Stimulated activated CD8-positive, alpha-beta memory T cell treated with anti-CD3 and anti-CD28 coated beads, Interleukin-7, amount 100 ng/mL, for 1 hour (primary cell): ENCODE measurements at regions not wholly inside any gene's neighbourhood (a gene's known extent, or its start where the extent isn't known, plus 50 kb on each side); places are given as distances from the start of the nearest gene placed in this dataset.
"Not testable (repeated sequence)": the region's sequence is repeated elsewhere in the genome, so short reads cannot be mapped to it uniquely, and the experiment has no call there.

Source experiments
- DNase-seq, 2 donors: peaks; one replicate each; pipeline ENCODE4 v3.0.0-alpha.2; 2020; ENCODE audit warnings: low read depth in 2 of 2

GRCh38 chr1:38670544-38671122 is 188.9 kb downstream of the RRAGC start:
- no peak for DNase-seq

- no peak for DNase-seq
These were observed 191.9 kb downstream of the RRAGC start for GRCh38 chr1:38667626-38668025.

DNA sequence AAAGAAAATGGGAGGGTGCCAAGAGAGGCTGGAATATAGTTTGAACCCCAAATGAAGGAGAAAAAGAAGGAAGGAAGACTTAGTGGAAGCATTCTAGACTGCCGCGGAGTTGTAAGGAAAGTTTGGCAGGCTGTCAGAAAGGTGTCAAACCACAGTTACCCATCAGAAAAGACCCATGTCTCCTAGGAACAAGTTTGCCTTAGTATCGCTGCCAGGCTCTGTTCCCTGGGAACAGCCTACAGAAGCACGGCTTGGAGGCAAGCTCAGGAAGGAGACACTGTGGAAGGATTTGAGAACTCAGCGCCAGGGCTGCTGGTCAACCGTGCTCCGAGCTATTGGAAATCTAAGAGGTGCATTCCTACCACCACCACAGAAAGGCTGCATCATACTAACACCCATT is 197.4 kb downstream of the RRAGC start:
- no peak for DNase-seq

GRCh38 chr1:38658883-38659282 is 200.7 kb downstream of the RRAGC start:
- no peak for DNase-seq

- no peak for DNase-seq
These were observed 201.7 kb downstream of the RRAGC start for GRCh38 chr1:38657873-38658272.

GRCh38 chr1:38657207-38657840 is 202.2 kb downstream of the RRAGC start:
- DNase-seq, result no peak

DNA sequence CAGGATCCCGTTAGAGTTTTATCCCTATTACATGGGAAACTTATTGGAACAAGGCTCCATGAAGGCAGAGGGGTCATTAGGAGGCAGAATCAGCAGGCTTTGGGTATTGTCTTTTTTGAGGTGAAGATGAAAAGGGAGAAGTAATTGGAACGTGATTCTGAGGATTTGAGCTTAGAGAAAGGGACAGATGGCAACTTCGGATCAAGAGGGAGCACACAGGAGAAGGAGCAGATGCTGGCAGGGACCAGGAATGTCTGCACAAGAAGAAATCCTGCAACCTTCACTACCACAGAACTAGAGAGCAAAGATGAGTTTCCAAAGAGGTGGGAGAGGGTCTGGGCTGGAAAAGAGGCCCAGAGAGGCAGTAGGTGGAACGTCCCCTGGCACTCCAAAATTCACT is 202.8 kb downstream of the RRAGC start:
- DNase-seq, result no peak

GRCh38 chr1:38652217-38652616 is 207.4 kb downstream of the RRAGC start:
- no peak for DNase-seq

DNA sequence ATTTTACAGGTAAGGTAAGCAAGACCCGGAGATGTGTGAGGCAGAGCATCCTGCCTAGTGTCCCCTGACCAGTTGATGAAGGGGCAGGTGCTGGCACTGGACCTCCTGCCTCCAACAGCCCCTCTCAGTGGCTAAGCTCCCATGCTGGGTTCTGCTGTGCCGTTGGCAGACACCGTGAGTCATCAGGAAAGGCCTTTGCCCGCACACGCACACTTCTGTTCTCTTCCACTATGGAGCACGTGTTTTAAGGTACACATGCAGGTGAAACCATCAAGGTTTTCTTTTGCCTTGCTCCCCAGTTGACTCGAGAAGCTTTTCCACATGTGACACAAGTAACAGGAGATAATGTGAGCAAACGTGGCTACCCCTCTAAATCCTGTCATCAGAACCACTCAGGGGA is 207.9 kb downstream of the RRAGC start:
- DNase-seq, result no peak

- no peak for DNase-seq
These were observed 211.2 kb downstream of the RRAGC start for GRCh38 chr1:38648417-38648816.

DNA sequence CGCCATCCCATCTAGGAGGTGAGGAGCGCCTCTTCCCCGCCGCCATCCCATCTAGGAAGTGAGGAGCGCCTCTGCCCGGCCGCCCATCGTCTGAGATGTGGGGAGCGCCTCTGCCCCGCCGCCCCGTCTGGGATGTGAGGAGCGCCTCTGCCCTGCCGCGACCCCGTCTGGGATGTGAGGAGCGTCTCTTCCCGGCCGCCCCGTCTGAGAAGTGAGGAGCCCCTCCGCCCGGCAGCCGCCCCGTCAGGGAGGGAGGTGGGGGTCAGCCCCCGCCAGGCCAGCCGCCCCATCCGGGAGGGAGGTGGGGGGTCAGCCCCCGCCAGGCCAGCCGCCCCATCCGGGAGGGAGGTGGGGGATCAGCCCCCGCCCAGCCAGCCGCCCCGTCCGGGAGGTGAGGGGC is 212.2 kb downstream of the RRAGC start:
- not testable (repeated sequence) for DNase-seq

DNA sequence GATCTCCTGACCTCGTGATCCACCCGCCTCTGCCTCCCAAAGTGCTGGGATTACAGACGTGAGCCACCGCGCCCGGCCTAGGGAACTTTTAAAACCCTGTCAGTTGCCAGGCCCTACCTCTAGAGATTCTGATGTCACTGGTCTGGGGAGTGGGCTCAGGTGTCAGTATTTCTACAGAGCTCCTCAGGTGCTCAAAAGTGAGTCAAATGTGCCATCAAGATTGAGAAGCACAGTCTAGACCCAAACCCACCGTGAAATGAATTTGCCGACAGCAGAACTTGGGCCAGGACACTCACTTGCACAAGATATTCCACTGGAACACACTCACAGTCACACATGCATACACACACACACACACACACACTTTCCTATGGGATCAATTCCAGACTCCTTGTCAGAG is 215.5 kb downstream of the RRAGC start:
- no peak for DNase-seq

GRCh38 chr1:38641661-38642060 is 217.9 kb downstream of the RRAGC start:
- DNase-seq, result no peak

DNA sequence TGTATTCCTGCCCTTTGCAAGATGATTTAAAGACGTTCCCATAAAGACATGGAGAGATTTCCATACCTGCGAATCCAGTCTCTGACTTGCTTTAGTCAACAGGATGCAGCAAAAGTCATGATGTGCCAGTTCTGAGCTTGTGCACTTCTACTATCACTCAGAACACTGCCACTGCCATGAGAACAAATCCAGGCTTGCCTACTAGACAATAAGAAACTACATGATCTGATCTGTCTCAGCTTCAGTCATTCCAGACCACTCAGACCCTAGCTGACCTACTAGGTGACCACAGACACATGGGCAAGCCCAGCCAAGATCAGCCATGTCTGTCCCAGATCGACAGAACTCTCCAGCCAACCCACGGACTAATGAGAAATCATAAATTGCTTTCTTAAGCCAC is 219.2 kb downstream of the RRAGC start:
- no peak for DNase-seq

DNA sequence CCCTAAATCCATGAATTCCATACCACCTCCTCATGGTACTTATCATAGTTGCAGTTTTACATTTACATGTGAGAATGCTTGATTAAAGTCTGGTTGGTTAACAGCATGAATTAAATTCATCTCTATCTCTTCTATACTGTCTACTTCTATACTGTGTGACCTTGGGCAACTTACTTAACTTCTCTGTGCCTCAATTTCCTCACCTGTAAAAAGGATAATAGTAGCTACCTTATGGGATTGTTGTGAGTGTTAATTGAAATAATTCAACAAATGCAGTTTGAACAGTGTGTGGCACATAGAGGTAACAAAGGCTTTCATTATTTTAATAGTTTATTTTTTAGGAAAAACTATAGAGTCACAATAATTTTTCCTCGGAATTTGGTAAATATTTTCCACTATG is 231.3 kb downstream of the RRAGC start:
- DNase-seq, result no peak

- DNase-seq, result no peak
These were observed 233.6 kb downstream of the RRAGC start for GRCh38 chr1:38625939-38626338.

- no peak for DNase-seq
These were observed 235.1 kb downstream of the RRAGC start for GRCh38 chr1:38624336-38625039.

DNA sequence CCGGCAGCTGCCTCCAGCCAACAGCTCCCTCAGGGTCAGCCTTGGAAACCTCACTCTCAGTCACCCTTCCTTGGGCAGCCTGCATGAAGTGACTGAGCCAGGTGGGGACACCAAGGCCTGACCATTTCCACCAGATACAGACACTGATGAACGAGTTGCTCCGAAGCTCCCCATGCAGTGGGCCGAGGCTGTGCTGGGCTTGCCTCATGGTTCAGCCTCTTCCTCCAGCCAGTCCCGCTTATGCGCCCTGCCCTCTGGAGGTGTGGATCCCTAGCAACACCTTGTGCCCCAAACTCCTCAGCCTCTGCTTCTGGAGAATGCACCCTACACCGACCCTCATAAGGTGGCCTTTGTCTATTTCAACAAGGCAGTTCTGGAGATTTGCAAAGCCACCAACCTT is 236.0 kb downstream of the RRAGC start:
- no peak for DNase-seq

DNA sequence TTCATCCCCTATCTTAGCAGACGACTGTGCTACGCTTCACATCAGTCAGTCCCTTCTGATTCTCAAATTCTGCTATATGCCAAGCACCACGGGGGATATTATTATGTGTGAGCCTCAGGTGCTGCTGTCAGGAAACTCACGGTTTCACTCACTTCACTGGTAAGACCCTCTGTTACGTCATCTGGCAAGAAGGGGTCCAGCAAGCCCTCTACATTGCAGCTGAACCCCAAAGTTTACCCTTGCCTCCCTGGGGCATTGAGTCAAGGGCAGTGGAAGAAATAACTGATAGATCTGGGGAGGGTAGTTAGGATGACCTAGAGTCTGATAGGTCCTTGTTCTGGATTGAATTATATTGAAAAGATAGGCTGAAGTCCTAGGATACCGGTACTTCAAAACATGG is 237.4 kb downstream of the RRAGC start:
- no peak for DNase-seq

DNA sequence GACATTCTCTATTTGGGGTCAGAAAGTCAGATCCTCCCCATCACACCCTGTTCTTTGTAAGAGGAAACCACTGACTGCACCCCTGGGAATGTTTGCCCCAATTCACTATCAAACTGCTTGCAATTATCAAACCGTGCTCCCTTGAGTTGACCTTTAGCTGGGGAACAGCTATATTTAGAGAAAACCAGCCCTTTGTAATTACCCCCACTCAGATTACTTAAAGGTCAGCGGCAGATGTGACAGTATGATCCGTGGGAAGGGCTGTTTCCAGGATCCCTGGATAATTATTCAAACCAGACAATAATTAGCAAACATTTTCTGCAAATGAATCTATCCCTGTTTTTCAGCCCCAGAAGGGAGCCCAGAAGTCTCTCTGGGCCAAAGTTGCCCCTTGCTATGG is 242.7 kb downstream of the RRAGC start:
- DNase-seq, result no peak

DNA sequence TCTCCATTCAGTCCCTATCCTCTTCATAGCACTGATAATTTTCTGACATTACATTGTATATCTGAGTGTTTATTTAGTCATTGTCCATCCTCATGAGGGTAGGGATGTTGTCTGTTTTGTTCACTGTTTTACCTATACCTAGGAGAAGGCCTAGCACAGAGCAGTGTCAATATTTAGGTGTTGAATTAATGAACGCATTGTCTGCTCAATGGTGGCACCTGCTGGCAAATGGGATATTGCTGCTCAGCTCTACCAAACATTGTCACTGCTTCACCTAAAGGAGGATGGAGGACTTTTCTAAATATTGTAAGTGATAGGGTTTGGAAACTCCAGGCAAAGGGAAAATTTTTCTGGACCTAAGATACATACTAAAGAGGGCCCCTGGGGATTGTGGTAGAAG is 243.9 kb downstream of the RRAGC start:
- DNase-seq, result no peak

DNA sequence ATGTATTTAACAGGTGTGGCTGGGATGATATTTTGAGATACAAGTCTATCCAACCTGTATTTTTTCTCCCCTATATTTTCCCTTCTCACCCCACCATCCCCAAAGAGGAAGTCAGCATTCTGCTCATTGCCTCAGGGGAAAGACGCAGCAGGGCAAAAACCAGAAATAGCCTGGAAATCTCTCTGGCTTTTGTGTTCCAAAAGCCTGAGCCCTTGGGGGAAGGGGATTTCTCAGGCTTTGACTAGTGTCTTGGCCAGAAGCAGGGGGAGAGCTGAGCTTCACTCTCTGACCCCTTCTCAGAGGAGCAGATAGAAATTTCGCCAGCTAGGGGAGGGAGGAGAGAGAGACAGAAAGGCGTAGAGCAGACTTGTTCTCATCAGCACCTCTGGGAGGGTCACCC is 244.7 kb downstream of the RRAGC start:
- DNase-seq, result no peak

DNA sequence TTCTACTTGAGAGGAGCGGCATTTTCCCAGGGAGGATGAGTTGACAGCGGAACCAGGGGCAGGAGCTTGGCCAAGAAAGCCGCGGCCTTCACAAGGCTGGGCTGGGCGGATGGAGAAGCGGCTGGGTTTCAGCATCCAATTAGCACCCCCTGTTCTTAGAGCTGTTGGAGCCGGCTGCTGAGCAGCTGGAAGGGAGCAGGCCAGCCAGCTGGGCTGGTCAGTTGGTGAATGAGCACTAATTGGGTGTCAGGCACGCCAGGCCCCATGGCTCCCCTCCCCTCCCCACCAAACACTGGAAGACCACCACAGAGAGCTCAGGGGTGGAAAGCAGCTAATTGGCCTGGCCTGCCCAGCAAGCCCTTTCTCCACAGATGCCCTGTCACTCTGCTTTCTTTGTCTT is 245.6 kb downstream of the RRAGC start:
- DNase-seq, result no peak

- DNase-seq, result no peak
These were observed 246.6 kb downstream of the RRAGC start for GRCh38 chr1:38612951-38613350.
